Panc1 (cell line): ENCODE measurements at regions not wholly inside any gene's neighbourhood (a gene's known extent, or its start where the extent isn't known, plus 50 kb on each side); places are given as distances from the start of the nearest gene placed in this dataset.

ENCODE experiments used
- ATAC-seq: fragments of 200-7000 bp; cut with Tn5 transposase; 2 replicates; pipeline ENCODE4 v1.9.1; 2020; ENCODE audit warnings: mild to moderate bottlenecking, moderate library complexity
- BruUV-seq: library from RNA; stranded (reverse); fragments of 400-500 nt; replicated peaks from 2 replicates; lab custom pipeline; 2021; lab: Mats Ljungman, UMichigan
- CTCF ChIA-PET: fragments of 300-600 bp; sonication (Branson Sonifier 250); formaldehyde crosslinking; loops from one replicate; lab custom pipeline; 2022; ENCODE audit warnings: antibody characterized with exemption; lab: Charles Lee
- POLR2A ChIA-PET: fragments of 300-600 bp; sonication (Branson Sonifier 250); formaldehyde crosslinking; loops from one replicate; lab custom pipeline; 2022; ENCODE audit warnings: antibody characterized with exemption; lab: Charles Lee
- DNase-seq: peaks from one replicate; pipeline ENCODE4 v3.0.0-alpha.2; 2010; ENCODE audit warnings: low read depth, low spot score
- H3K27ac ChIP-seq: 2 replicates; pipeline ENCODE4 v1.5.1; 2011; ENCODE audit warnings: mild to moderate bottlenecking, low read length, inconsistent platforms
- H3K27me3 ChIP-seq: fragments of 200-500 bp; sonication (Bioruptor generic); 2 replicates; pipeline ENCODE4 v1.6.0; 2014; ENCODE audit warnings: low read length, inconsistent platforms; ENCODE audit not compliant: control insufficient read depth, insufficient read depth
- H3K36me3 ChIP-seq: fragments of 200-500 bp; sonication (Bioruptor generic); 2 replicates; pipeline ENCODE4 v1.5.1; 2014; ENCODE audit warnings: inconsistent platforms, mild to moderate bottlenecking, low read length, moderate library complexity; ENCODE audit not compliant: control insufficient read depth, insufficient read depth
- H3K4me1 ChIP-seq: 2 replicates; pipeline ENCODE4 v1.5.1; 2011; ENCODE audit warnings: inconsistent platforms, mild to moderate bottlenecking, low read length, moderate library complexity; ENCODE audit not compliant: control insufficient read depth, insufficient read depth
- H3K4me3 ChIP-seq, 2 experiments: 2 replicates each; pipeline ENCODE4 v1.5.1; 2011 to 2012; ENCODE audit warnings: low read depth in 2 of 2, low read length in 2 of 2, mild to moderate bottlenecking in 2 of 2, inconsistent platforms in 1 of 2, moderate library complexity in 1 of 2
- H3K9me3 ChIP-seq: fragments of 200-500 bp; sonication (Bioruptor generic); 2 replicates; pipeline ENCODE4 v1.5.1; 2014; ENCODE audit warnings: low read depth, mild to moderate bottlenecking, inconsistent platforms, low read length, moderate library complexity; ENCODE audit not compliant: control insufficient read depth, insufficient read depth
- CTCF ChIP-seq: fragments of 450-650 bp; IDR thresholded peaks from 2 replicates; pipeline ENCODE4 v1.5.1; 2017; ENCODE audit warnings: mild to moderate bottlenecking
- POLR2AphosphoS5 ChIP-seq: IDR thresholded peaks from 2 replicates; pipeline ENCODE4 v1.6.1; 2012; ENCODE audit warnings: mild to moderate bottlenecking, low read depth, low read length, moderate library complexity
- REST ChIP-seq, 2 experiments: IDR thresholded peaks; 2 replicates each; pipeline ENCODE4 v1.6.1; 2011 to 2012; ENCODE audit warnings: low read depth in 2 of 2, control low read depth in 1 of 2, low read length in 1 of 2, mild to moderate bottlenecking in 1 of 2, moderate library complexity in 1 of 2; ENCODE audit not compliant: insufficient read depth in 1 of 2
- SIN3A ChIP-seq: IDR thresholded peaks from 2 replicates; pipeline ENCODE4 v1.6.1; 2012; ENCODE audit warnings: low read depth, mild to moderate bottlenecking, low read length, moderate library complexity, borderline replicate concordance; ENCODE audit not compliant: insufficient read depth
- TCF7L2 ChIP-seq: IDR thresholded peaks from 2 replicates; pipeline ENCODE4 v1.6.1; 2011; ENCODE audit warnings: mild to moderate bottlenecking, low read depth, low read length, inconsistent platforms
- in situ Hi-C: cut with HindIII; loops from 2 replicates; pipeline ENCODE4 v1.10.0; 2016; ENCODE audit warnings: low sequenced_read_pairs, low pct_unique_long_range_greater_than_20kb
- intact Hi-C: fragments of 100-400 bp; cut with micrococcal nuclease; formaldehyde crosslinking; loops from one replicate; pipeline ENCODE4 v1.10.0; 2022; ENCODE audit not compliant: unreplicated experiment

GRCh38 chr6:140478631-140479030 lies 1104.2 kb upstream of the CITED2 start:
- intact Hi-C loops = no loop called here
- no peaks in the 10 kb centered on the region for H3K36me3 ChIP-seq
- H3K4me3 ChIP-seq = no peak overlapping the region
- H3K27me3 ChIP-seq = no peaks in the 10 kb centered on the region
- ChIA-PET CTCF (no interaction called here), POLR2A (no interaction called here)
- TF ChIP-seq POLR2AphosphoS5 = no peak
- TF ChIP-seq SIN3A = no peak
- TF ChIP-seq CTCF = no peak
- no peak for TF ChIP-seq TCF7L2
- TF ChIP-seq REST (IDR thresholded peaks at IDR 0.05; ENCODE audit: insufficient read depth in 1 of 2, low read depth in 2 of 2, low read length in 1 of 2) = no peak
- H3K4me1 ChIP-seq = no peaks in the 10 kb centered on the region
- no TSS peak for BruUV-seq
- ATAC-seq (no peak), DNase-seq (no peak)
- H3K9me3 ChIP-seq = peaks cover 4% of the 10 kb centered on the region; the same call in 1 of the 2 replicates
- in situ Hi-C loops = no loop called here
- no peak overlapping the region for H3K27ac ChIP-seq

- H3K36me3 ChIP-seq = no peaks in the 10 kb centered on the region
- no peak overlapping the region for H3K27ac ChIP-seq
- TF ChIP-seq CTCF (no peak), POLR2AphosphoS5 (no peak), REST (IDR thresholded peaks at IDR 0.05; ENCODE audit: insufficient read depth in 1 of 2, low read depth in 2 of 2, low read length in 1 of 2) (no peak), TCF7L2 (no peak), SIN3A (no peak)
- H3K4me1 ChIP-seq = no peaks in the 10 kb centered on the region
- in situ Hi-C loops = no loop called here
- CTCF ChIA-PET = no interaction called here
- no peak for ATAC-seq
- no peak overlapping the region for H3K4me3 ChIP-seq
- DNase-seq = no peak
- POLR2A ChIA-PET = no interaction called here
- intact Hi-C loops = no loop called here
- H3K9me3 ChIP-seq = peaks cover 6% of the 10 kb centered on the region; the same call in 1 of the 2 replicates
- H3K27me3 ChIP-seq = no peaks in the 10 kb centered on the region
- BruUV-seq = no TSS peak
Observed at GRCh38 chr6:140475086-140475485, 1100.6 kb upstream of the CITED2 start.
